Body of pancreas (tissue), 4 donors: ENCODE measurements at regions not wholly inside any gene's neighbourhood (a gene's known extent, or its start where the extent isn't known, plus 50 kb on each side); places are given as distances from the start of the nearest gene placed in this dataset.

ENCODE experiments used
- CTCF ChIP-seq, 7 experiments: fragments of 450-650 bp in 4 of 7; fragments of 200-600 bp in 3 of 7; sonication (generic) in 3 of 7; IDR thresholded peaks; one replicate each; pipeline ENCODE4 v1.5.1; 2016 to 2019; ENCODE audit warnings: antibody characterized with exemption in 7 of 7
- POLR2A ChIP-seq, 3 donors: fragments of 450-650 bp; IDR thresholded peaks; one replicate each; pipeline ENCODE4 v1.6.1; 2016; ENCODE audit warnings: antibody characterized with exemption in 3 of 3, mild to moderate bottlenecking in 2 of 3

GRCh38 chr13:40013554-40013953 is 358.1 kb downstream of the COG6 start:
- no peak for TF ChIP-seq CTCF (IDR thresholded peaks at IDR 0.05)
- no peak for TF ChIP-seq POLR2A (IDR thresholded peaks at IDR 0.05)
